ENCODE measurements at regions not wholly inside any gene's neighbourhood (a gene's known extent, or its start where the extent isn't known, plus 50 kb on each side); places are given as distances from the start of the nearest gene placed in this dataset.

- CTCF ChIA-PET: interaction anchor here (0.9 kb wide), 1 partner anchor 42 kb away, joined by 3 read pairs; no protein-coding TSS in a partner anchor
- TF ChIP-seq CTCF (IDR thresholded peaks at IDR 0.05; ENCODE audit: insufficient read depth, low read depth, low read length): no peak
- POLR2A ChIA-PET: no interaction called here
- Histone ChIP-seq H3K36me3 (ENCODE audit: control insufficient read depth, insufficient read depth, low read length) (no peaks in the 10 kb centered on the region), H3K4me3 (ENCODE audit: low read depth, low read length) (no peak overlapping the region), H3K27me3 (ENCODE audit: control insufficient read depth, insufficient read depth, low read length) (no peaks in the 10 kb centered on the region)
- no peak for DNase-seq (ENCODE audit: low read depth)
Observed at GRCh38 chr3:150090877-150091276, 120.2 kb upstream of the PFN2 start.

GRCh38 chr3:150090006-150090405 is 119.3 kb upstream of the PFN2 start:
- Histone ChIP-seq H3K4me3 (ENCODE audit: low read depth, low read length) (no peak overlapping the region), H3K36me3 (ENCODE audit: control insufficient read depth, insufficient read depth, low read length) (no peaks in the 10 kb centered on the region), H3K27me3 (ENCODE audit: control insufficient read depth, insufficient read depth, low read length) (no peaks in the 10 kb centered on the region)
- peak; percentile 60 for DNase-seq (ENCODE audit: low read depth)
- no peak for TF ChIP-seq CTCF (IDR thresholded peaks at IDR 0.05; ENCODE audit: insufficient read depth, low read depth, low read length)
- ChIA-PET POLR2A (no interaction called here), CTCF (no interaction called here)

GRCh38 chr3:150084128-150084527 is 113.4 kb upstream of the PFN2 start:
- H3K27me3 ChIP-seq (ENCODE audit: control insufficient read depth, insufficient read depth, low read length): no peaks in the 10 kb centered on the region
- ChIA-PET POLR2A (no interaction called here), CTCF (no interaction called here)
- H3K4me3 ChIP-seq (ENCODE audit: low read depth, low read length): no peak overlapping the region
- H3K36me3 ChIP-seq (ENCODE audit: control insufficient read depth, insufficient read depth, low read length): no peaks in the 10 kb centered on the region
- DNase-seq (ENCODE audit: low read depth): no peak
- no peak for TF ChIP-seq CTCF (IDR thresholded peaks at IDR 0.05; ENCODE audit: insufficient read depth, low read depth, low read length)

GRCh38 chr3:150083655-150084042 is 113.0 kb upstream of the PFN2 start:
- Histone ChIP-seq H3K4me3 (ENCODE audit: low read depth, low read length) (peak overlapping the region; percentile 36), H3K36me3 (ENCODE audit: control insufficient read depth, insufficient read depth, low read length) (no peaks in the 10 kb centered on the region), H3K27me3 (ENCODE audit: control insufficient read depth, insufficient read depth, low read length) (no peaks in the 10 kb centered on the region)
- no peak for TF ChIP-seq CTCF (IDR thresholded peaks at IDR 0.05; ENCODE audit: insufficient read depth, low read depth, low read length)
- ChIA-PET CTCF (no interaction called here), POLR2A (no interaction called here)
- no peak for DNase-seq (ENCODE audit: low read depth)

- DNase-seq (ENCODE audit: low read depth): no peak
- ChIA-PET CTCF (no interaction called here), POLR2A (no interaction called here)
- no peak for TF ChIP-seq CTCF (IDR thresholded peaks at IDR 0.05; ENCODE audit: insufficient read depth, low read depth, low read length)
- no peaks in the 10 kb centered on the region for H3K36me3 ChIP-seq (ENCODE audit: control insufficient read depth, insufficient read depth, low read length)
- peak overlapping the region; percentile 36 for H3K4me3 ChIP-seq (ENCODE audit: low read depth, low read length)
- H3K27me3 ChIP-seq (ENCODE audit: control insufficient read depth, insufficient read depth, low read length): no peaks in the 10 kb centered on the region
Observed at GRCh38 chr3:150082898-150083654, 112.4 kb upstream of the PFN2 start.
